IPS-20b (cell line): ENCODE measurements at regions not wholly inside any gene's neighbourhood (a gene's known extent, or its start where the extent isn't known, plus 50 kb on each side); places are given as distances from the start of the nearest gene placed in this dataset.
"Not testable (repeated sequence)": the region's sequence is repeated elsewhere in the genome, so short reads cannot be mapped to it uniquely, and the experiment has no call there.

Experiments used
- H3K27ac ChIP-seq: one replicate; pipeline ENCODE4 v1.5.1; 2013; ENCODE audit warnings: low read length
- H3K27me3 ChIP-seq: 2 replicates; pipeline ENCODE4 v1.6.1; 2013; ENCODE audit warnings: mild to moderate bottlenecking, low read length, inconsistent platforms; ENCODE audit not compliant: insufficient read depth
- H3K36me3 ChIP-seq: 2 replicates; pipeline ENCODE4 v1.6.1; 2013; ENCODE audit warnings: low read depth, mild to moderate bottlenecking, inconsistent platforms, low read length, moderate library complexity; ENCODE audit not compliant: insufficient read depth
- H3K4me1 ChIP-seq: 2 replicates; pipeline ENCODE4 v1.6.1; 2013; ENCODE audit warnings: mild to moderate bottlenecking, control low read depth, inconsistent platforms, low read length, moderate library complexity; ENCODE audit not compliant: insufficient read depth
- H3K4me3 ChIP-seq: 2 replicates; pipeline ENCODE4 v1.5.1; 2013; ENCODE audit warnings: mild to moderate bottlenecking, low read length, inconsistent platforms
- H3K9ac ChIP-seq: 2 replicates; pipeline ENCODE4 v1.6.1; 2013; ENCODE audit warnings: low read depth, mild to moderate bottlenecking, inconsistent platforms, low read length, moderate library complexity
- H3K9me3 ChIP-seq: 2 replicates; pipeline ENCODE4 v1.6.1; 2013; ENCODE audit warnings: mild to moderate bottlenecking, low read depth, low read length, inconsistent platforms; ENCODE audit not compliant: insufficient read depth

DNA sequence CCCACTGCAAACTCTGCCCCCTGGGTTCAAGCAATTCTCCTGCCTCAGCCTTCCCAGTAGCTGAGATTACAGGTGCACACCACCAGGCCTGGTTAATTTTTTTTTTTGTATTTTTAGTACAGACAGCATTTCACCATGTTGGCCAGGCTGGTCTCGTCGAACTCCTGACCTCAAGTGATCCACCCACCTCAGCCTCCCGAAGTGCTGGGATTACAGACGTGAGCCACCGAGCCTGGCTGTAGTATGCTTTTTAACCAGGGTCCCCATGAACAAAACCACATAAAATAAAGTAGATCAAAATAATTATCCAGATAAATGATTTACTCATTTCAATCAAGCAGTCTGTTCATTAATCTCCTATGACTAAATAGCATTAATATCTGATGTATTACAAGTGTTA lies 2144.0 kb downstream of the TP53TG3F start:
- H3K27ac ChIP-seq, H3K9ac ChIP-seq, H3K36me3 ChIP-seq, H3K4me3 ChIP-seq, H3K4me1 ChIP-seq, H3K27me3 ChIP-seq: not testable (repeated sequence)
- H3K9me3 ChIP-seq: peaks cover 85% of the 10 kb centered on the region

DNA sequence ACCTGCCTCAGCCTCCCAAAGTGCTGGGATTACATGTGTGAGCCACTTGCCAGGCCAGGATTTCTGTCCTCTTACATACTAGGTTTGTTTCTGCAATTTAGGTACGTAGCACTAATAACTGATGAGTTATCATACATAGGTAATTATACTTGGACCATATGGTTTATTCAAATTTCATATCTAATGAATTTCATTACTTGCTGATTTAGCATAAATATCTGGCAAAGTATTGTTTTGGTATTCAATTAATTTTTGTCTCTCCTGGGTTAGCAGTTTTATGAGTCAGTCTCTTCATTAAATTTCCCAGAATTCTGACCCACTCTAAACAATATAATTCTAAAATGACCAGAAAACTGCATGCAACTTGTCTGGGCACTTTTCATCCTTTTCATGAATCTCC lies 2146.5 kb downstream of the TP53TG3F start:
- no peak overlapping the region for H3K27ac ChIP-seq
- H3K4me1 ChIP-seq: no peaks in the 10 kb centered on the region
- no peak overlapping the region for H3K9ac ChIP-seq
- H3K4me3 ChIP-seq: no peak overlapping the region
- H3K27me3 ChIP-seq: no peaks in the 10 kb centered on the region
- H3K9me3 ChIP-seq: peaks cover 63% of the 10 kb centered on the region
- no peaks in the 10 kb centered on the region for H3K36me3 ChIP-seq

DNA sequence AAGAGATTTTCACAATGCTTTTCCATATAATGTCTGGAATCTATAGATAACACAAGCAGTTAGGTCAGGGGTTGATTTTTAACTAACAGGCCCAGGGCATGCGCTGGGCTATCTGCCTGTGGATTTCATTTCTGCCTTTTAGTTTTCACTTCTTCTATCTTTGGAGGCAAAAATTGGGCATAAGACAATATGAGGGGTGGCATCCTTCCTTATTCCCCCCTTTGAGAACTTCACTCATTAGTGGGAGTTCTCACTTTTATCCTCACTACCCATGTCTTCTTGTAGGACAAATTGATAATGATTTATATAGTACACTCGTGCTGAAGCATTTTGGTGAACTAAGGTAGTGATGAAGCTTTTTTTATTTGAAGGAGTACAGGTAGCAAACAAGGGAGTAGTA lies 2155.5 kb downstream of the TP53TG3F start:
- not testable (repeated sequence) for H3K4me1 ChIP-seq, H3K36me3 ChIP-seq, H3K9ac ChIP-seq, H3K4me3 ChIP-seq, H3K27me3 ChIP-seq, H3K27ac ChIP-seq
- peaks cover 46% of the 10 kb centered on the region for H3K9me3 ChIP-seq

GRCh38 chr16:35619176-35619575 lies 2159.8 kb downstream of the TP53TG3F start:
- H3K9me3 ChIP-seq: peaks cover 72% of the 10 kb centered on the region
- H3K36me3 ChIP-seq, H3K4me3 ChIP-seq, H3K9ac ChIP-seq, H3K27me3 ChIP-seq, H3K27ac ChIP-seq, H3K4me1 ChIP-seq: not testable (repeated sequence)

DNA sequence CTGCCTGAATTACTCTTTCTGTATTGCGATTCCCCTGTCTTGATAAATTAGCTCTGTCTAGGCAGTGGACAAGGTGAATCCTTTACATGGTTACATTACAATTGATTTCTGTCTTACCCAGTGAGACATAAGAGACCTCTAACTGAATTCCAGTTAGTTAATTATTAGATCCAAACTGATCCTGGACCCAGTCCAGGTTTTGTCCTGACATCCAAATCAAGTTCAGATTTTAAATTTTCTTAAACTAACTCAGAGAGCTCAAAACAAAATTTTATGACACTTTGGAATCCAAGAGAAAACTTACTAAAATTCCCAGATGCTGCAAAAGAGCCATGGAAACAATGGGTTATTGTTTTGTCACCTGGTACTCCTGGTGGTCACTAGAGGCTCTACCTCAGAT lies 2166.6 kb downstream of the TP53TG3F start:
- Histone ChIP-seq H3K4me3 (no peak overlapping the region; the same call in 1 of the 2 replicates), H3K9me3 (peaks cover 68% of the 10 kb centered on the region), H3K9ac (no peak overlapping the region), H3K4me1 (no peaks in the 10 kb centered on the region), H3K27me3 (no peaks in the 10 kb centered on the region), H3K27ac (no peak overlapping the region), H3K36me3 (no peaks in the 10 kb centered on the region)

GRCh38 chr16:35628976-35629375 lies 2169.6 kb downstream of the TP53TG3F start:
- H3K4me3 ChIP-seq: no peak overlapping the region
- H3K36me3 ChIP-seq: no peaks in the 10 kb centered on the region
- H3K27ac ChIP-seq: no peak overlapping the region
- H3K4me1 ChIP-seq: no peaks in the 10 kb centered on the region
- H3K9me3 ChIP-seq: peaks cover 84% of the 10 kb centered on the region
- no peaks in the 10 kb centered on the region for H3K27me3 ChIP-seq
- no peak overlapping the region for H3K9ac ChIP-seq

GRCh38 chr16:35631261-35631945 lies 2172.0 kb downstream of the TP53TG3F start:
- Histone ChIP-seq H3K27ac (no peak overlapping the region), H3K4me1 (no peaks in the 10 kb centered on the region), H3K27me3 (no peaks in the 10 kb centered on the region), H3K9me3 (peaks cover 88% of the 10 kb centered on the region), H3K36me3 (no peaks in the 10 kb centered on the region), H3K4me3 (no peak overlapping the region), H3K9ac (no peak overlapping the region)

DNA sequence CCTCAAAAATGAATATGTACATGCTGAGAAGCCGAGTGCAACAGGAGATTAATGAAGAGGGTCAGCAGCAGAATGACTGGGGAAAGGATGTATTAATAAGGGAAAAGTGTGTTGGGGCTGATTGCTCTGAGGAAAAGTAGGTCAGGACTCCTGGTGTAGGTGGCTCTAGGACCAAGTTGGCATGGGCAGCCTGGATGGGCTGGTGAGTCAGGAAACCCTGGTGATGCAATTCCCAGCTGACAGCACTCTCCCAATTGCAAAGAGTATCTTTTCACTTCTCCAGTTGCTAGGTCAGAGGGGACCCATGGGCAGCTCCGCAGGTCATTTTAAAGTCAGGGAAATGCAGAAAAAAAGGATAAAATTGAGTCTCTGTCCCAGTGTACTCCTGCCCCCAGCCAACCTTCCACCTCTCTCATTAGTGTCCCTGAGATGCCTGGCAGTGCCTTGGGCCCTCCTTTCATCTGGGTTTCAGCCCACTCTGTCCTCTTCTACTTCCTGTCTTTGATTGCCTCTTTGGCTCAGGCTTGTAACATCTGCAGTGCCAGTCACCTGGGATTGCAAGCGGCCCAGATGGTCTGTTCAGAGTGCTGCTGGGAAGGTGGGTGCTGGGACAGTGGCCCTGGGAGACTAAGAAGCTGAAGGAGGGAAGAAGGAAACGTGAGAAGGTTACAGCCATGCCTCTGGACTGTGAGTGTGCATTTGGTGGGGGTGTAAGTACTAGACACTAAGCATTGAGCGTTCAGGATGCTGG lies 2177.2 kb downstream of the TP53TG3F start:
- H3K27ac ChIP-seq: no peak overlapping the region
- no peaks in the 10 kb centered on the region for H3K27me3 ChIP-seq
- H3K4me1 ChIP-seq: no peaks in the 10 kb centered on the region
- H3K9ac ChIP-seq: no peak overlapping the region
- H3K36me3 ChIP-seq: no peaks in the 10 kb centered on the region
- peaks cover 97% of the 10 kb centered on the region for H3K9me3 ChIP-seq
- H3K4me3 ChIP-seq: no peak overlapping the region

GRCh38 chr16:35637683-35638082 lies 2178.3 kb downstream of the TP53TG3F start:
- no peaks in the 10 kb centered on the region for H3K36me3 ChIP-seq
- peaks cover 97% of the 10 kb centered on the region for H3K9me3 ChIP-seq
- H3K27me3 ChIP-seq: no peaks in the 10 kb centered on the region
- no peak overlapping the region for H3K4me3 ChIP-seq
- H3K27ac ChIP-seq: no peak overlapping the region
- H3K4me1 ChIP-seq: no peaks in the 10 kb centered on the region
- no peak overlapping the region for H3K9ac ChIP-seq

- no peak overlapping the region for H3K9ac ChIP-seq
- no peaks in the 10 kb centered on the region for H3K4me1 ChIP-seq
- H3K27me3 ChIP-seq: no peaks in the 10 kb centered on the region
- H3K9me3 ChIP-seq: peaks cover 93% of the 10 kb centered on the region
- H3K27ac ChIP-seq: no peak overlapping the region
- no peak overlapping the region for H3K4me3 ChIP-seq
- H3K36me3 ChIP-seq: no peaks in the 10 kb centered on the region
Observed at GRCh38 chr16:35639233-35640205, 2180.1 kb downstream of the TP53TG3F start.

- Histone ChIP-seq H3K27me3 (no peaks in the 10 kb centered on the region), H3K27ac (no peak overlapping the region), H3K36me3 (no peaks in the 10 kb centered on the region), H3K9me3 (peaks cover 91% of the 10 kb centered on the region), H3K4me3 (no peak overlapping the region), H3K9ac (no peak overlapping the region), H3K4me1 (no peaks in the 10 kb centered on the region)
Observed at GRCh38 chr16:35642322-35642835, 2183.0 kb downstream of the TP53TG3F start.
